ENCODE measurements at regions not wholly inside any gene's neighbourhood (a gene's known extent, or its start where the extent isn't known, plus 50 kb on each side); places are given as distances from the start of the nearest gene placed in this dataset.

DNA sequence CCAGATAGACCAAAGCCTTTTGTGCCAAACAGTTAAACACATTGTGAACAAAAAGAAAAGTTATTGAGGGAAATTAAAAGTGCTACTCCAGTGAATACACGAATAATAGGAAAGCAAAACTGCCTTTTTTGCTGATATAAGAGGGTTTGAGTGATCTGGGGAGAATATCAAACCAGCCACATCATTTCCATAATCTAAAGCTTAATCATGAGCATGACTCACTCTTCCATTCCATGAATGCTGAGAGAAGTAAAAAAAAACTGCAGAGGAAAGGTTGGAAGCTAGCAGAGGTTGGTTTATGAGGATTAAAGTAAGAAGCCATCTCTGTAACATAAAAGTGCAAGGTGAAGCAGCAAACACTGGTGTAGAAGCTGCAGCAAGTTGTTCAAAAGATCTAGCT, 350.6 kb upstream of the NCAM2 start:
- Histone ChIP-seq H3K36me3 (no peaks in the 10 kb centered on the region), H3K27ac (no peak overlapping the region), H3K9me3 (peaks cover 0 to 22% (median 12%) of the 10 kb centered on the region in 8 donors), H3K4me3 (no peak overlapping the region), H3K27me3 (replicated peaks in 1 of 7) (no peaks in the 10 kb centered on the region), H3K4me1 (no peaks in the 10 kb centered on the region)
- intact Hi-C loops (cut with DNase I; ENCODE audit: low total_unique reads), result no loop called here
- 48 to 67% (median 54%) methylated on average over 1 of the region's 1 CpG for WGBS, 5 donors
- DNase-seq, result no peak
- TF ChIP-seq POLR2A (IDR thresholded peaks at IDR 0.05) (no peak), POLR2AphosphoS5 (IDR thresholded peaks at IDR 0.05) (no peak)
- TF ChIP-seq, protein P1, sequence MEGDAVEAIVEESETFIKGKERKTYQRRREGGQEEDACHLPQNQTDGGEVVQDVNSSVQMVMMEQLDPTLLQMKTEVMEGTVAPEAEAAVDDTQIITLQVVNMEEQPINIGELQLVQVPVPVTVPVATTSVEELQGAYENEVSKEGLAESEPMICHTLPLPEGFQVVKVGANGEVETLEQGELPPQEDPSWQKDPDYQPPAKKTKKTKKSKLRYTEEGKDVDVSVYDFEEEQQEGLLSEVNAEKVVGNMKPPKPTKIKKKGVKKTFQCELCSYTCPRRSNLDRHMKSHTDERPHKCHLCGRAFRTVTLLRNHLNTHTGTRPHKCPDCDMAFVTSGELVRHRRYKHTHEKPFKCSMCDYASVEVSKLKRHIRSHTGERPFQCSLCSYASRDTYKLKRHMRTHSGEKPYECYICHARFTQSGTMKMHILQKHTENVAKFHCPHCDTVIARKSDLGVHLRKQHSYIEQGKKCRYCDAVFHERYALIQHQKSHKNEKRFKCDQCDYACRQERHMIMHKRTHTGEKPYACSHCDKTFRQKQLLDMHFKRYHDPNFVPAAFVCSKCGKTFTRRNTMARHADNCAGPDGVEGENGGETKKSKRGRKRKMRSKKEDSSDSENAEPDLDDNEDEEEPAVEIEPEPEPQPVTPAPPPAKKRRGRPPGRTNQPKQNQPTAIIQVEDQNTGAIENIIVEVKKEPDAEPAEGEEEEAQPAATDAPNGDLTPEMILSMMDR (IDR thresholded peaks at IDR 0.05 in 8 of 11, conservative IDR thresholded peaks at IDR 0.05 in 3 of 11), result no peak

DNA sequence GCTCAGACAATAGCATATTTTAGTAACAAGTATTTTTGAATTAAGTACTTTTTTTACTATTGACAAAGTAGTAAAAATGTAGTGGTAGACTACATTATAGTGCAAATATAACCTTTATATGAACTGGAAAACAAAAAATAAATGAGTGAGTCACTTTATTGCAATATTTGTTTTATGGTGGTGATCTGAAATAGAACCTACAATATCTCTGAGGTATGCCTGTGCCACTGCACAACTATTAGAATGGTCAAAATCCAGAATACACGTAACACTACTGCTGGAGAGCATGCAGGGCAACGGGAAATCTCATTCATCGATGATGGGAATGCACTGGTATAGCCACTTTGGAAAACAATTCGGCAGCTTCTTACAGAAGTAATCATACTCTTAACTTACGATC, 349.0 kb upstream of the NCAM2 start:
- 84 to 92% (median 88%) methylated on average over 5 of the region's 5 CpGs for WGBS, 5 donors
- DNase-seq, result no peak
- Histone ChIP-seq H3K4me1 (no peaks in the 10 kb centered on the region), H3K27ac (no peak overlapping the region), H3K27me3 (replicated peaks in 1 of 7) (no peaks in the 10 kb centered on the region), H3K9me3 (peaks cover 0 to 22% (median 12%) of the 10 kb centered on the region in 8 donors), H3K4me3 (no peak overlapping the region), H3K36me3 (no peaks in the 10 kb centered on the region)
- intact Hi-C loops (cut with DNase I; ENCODE audit: low total_unique reads), result no loop called here
- TF ChIP-seq POLR2AphosphoS5 (IDR thresholded peaks at IDR 0.05), result no peak
- TF ChIP-seq POLR2A (IDR thresholded peaks at IDR 0.05), result no peak
- TF ChIP-seq, protein P1 (IDR thresholded peaks at IDR 0.05 in 8 of 11, conservative IDR thresholded peaks at IDR 0.05 in 3 of 11), result no peak

DNA sequence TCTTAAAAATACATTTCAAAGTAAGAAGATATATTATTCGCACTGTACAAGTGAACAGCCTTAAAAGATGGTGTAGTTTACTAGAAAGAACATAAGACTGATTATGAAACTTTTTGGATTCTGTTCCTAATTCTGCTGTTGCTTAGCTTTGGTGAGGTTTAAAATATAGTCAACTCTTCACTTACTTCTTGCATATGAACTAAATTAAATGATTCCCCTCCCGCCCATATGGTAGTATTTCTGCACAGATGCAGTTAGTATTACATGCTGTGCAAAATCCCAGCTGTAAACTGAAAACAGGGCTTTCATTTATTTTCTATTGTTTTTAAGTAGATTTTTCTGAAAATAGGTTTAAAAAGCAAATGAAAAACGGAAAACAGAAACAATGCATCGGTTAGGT, 345.4 kb upstream of the NCAM2 start:
- no peak overlapping the region for H3K27ac ChIP-seq
- TF ChIP-seq POLR2A (IDR thresholded peaks at IDR 0.05) (no peak), POLR2AphosphoS5 (IDR thresholded peaks at IDR 0.05) (no peak)
- TF ChIP-seq, protein P1 (IDR thresholded peaks at IDR 0.05 in 8 of 11, conservative IDR thresholded peaks at IDR 0.05 in 3 of 11), result no peak
- WGBS, 5 donors, result 75 to 87% (median 82%) methylated on average over 4 of the region's 4 CpGs
- H3K36me3 ChIP-seq, result no peaks in the 10 kb centered on the region
- intact Hi-C loops (cut with DNase I; ENCODE audit: low total_unique reads), result no loop called here
- no peaks in the 10 kb centered on the region for H3K4me1 ChIP-seq
- DNase-seq, result no peak
- no peaks in the 10 kb centered on the region for H3K27me3 ChIP-seq (replicated peaks in 1 of 7)
- H3K4me3 ChIP-seq, result no peak overlapping the region
- H3K9me3 ChIP-seq, result peaks cover 0 to 2% (median 0%) of the 10 kb centered on the region in 8 donors

DNA sequence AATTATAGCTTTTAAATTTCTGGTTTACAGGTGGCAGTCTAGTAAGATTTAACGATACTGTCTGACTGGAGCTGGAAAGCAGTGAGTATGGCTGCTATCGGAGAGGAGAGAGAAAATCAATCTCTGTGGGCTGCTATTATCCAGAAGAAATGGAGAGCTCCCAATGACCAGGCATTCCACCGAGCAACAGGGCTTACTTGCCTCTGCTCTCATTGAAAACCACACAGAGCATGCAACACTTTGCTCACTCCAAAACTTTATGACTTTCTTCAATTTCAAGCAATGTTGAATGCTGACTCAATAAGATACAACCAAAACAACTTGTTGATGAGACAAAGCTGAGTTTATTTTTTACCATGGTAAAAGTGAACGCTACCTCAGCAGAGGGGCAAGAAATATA, 337.0 kb upstream of the NCAM2 start:
- Histone ChIP-seq H3K27ac (no peak overlapping the region), H3K4me1 (no peaks in the 10 kb centered on the region), H3K27me3 (replicated peaks in 1 of 7) (no peaks in the 10 kb centered on the region), H3K36me3 (no peaks in the 10 kb centered on the region), H3K4me3 (no peak overlapping the region), H3K9me3 (peaks cover 0 to 10% (median 2%) of the 10 kb centered on the region in 8 donors)
- DNase-seq, result no peak
- 68 to 86% (median 73%) methylated on average over 4 of the region's 4 CpGs for WGBS, 5 donors
- intact Hi-C loops (cut with DNase I; ENCODE audit: low total_unique reads), result no loop called here
- TF ChIP-seq POLR2A (IDR thresholded peaks at IDR 0.05) (no peak), POLR2AphosphoS5 (IDR thresholded peaks at IDR 0.05) (no peak)
- TF ChIP-seq, protein P1 (IDR thresholded peaks at IDR 0.05 in 8 of 11, conservative IDR thresholded peaks at IDR 0.05 in 3 of 11), result no peak
